Colonic mucosa (tissue), 4 donors: ENCODE measurements at regions not wholly inside any gene's neighbourhood (a gene's known extent, or its start where the extent isn't known, plus 50 kb on each side); places are given as distances from the start of the nearest gene placed in this dataset.

Experiments used
- DNase-seq: peaks from one replicate; pipeline ENCODE4 v3.0.0-alpha.2; 2020
- H3K27ac ChIP-seq: fragments of 200-600 bp; one replicate; pipeline ENCODE4 v1.8.0; 2021
- H3K27me3 ChIP-seq: fragments of 200-600 bp; one replicate; pipeline ENCODE4 v1.8.0; 2021
- H3K36me3 ChIP-seq: fragments of 200-600 bp; one replicate; pipeline ENCODE4 v1.8.0; 2021
- H3K4me1 ChIP-seq: fragments of 200-600 bp; one replicate; pipeline ENCODE4 v1.8.0; 2021; ENCODE audit warnings: mild to moderate bottlenecking
- H3K4me3 ChIP-seq: fragments of 200-600 bp; one replicate; pipeline ENCODE4 v1.8.0; 2021
- H3K9ac ChIP-seq, 2 donors: one replicate each; pipeline ENCODE4 v1.7.0; 2013; ENCODE audit warnings: control low read depth in 2 of 2, low read depth in 2 of 2, low read length in 2 of 2
- H3K9me3 ChIP-seq: fragments of 200-600 bp; one replicate; pipeline ENCODE4 v1.8.0; 2021
- intact Hi-C: fragments of 100-400 bp; cut with DNase I; formaldehyde crosslinking; loops from one replicate; pipeline ENCODE4 v1.14.1; 2022
- TF ChIP-seq, protein P1 (sequence below): fragments of 200-600 bp; IDR thresholded peaks from one replicate; pipeline ENCODE4 v1.8.0; 2022; ENCODE audit warnings: antibody characterized with exemption, mild to moderate bottlenecking
- donor health status: healthy.
- donor health status: DM: no; HTN: no; CAD: no.
- donor health status: DM: no; HTN: no; CAD: no.

- Histone ChIP-seq H3K4me1 (no peaks in the 10 kb centered on the region), H3K27me3 (no peaks in the 10 kb centered on the region), H3K9me3 (no peaks in the 10 kb centered on the region), H3K36me3 (no peaks in the 10 kb centered on the region), H3K27ac (no peak overlapping the region), H3K9ac (no peak overlapping the region), H3K4me3 (no peak overlapping the region)
- DNase-seq, result no peak
- TF ChIP-seq, protein P1, sequence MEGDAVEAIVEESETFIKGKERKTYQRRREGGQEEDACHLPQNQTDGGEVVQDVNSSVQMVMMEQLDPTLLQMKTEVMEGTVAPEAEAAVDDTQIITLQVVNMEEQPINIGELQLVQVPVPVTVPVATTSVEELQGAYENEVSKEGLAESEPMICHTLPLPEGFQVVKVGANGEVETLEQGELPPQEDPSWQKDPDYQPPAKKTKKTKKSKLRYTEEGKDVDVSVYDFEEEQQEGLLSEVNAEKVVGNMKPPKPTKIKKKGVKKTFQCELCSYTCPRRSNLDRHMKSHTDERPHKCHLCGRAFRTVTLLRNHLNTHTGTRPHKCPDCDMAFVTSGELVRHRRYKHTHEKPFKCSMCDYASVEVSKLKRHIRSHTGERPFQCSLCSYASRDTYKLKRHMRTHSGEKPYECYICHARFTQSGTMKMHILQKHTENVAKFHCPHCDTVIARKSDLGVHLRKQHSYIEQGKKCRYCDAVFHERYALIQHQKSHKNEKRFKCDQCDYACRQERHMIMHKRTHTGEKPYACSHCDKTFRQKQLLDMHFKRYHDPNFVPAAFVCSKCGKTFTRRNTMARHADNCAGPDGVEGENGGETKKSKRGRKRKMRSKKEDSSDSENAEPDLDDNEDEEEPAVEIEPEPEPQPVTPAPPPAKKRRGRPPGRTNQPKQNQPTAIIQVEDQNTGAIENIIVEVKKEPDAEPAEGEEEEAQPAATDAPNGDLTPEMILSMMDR, result no peak
- intact Hi-C loops, result loop anchor here (5.0 kb wide), 1 partner anchor 52 kb away; no protein-coding TSS in a partner anchor
Observed at GRCh38 chr1:30103708-30104411, 619.5 kb downstream of the MATN1 start.

DNA sequence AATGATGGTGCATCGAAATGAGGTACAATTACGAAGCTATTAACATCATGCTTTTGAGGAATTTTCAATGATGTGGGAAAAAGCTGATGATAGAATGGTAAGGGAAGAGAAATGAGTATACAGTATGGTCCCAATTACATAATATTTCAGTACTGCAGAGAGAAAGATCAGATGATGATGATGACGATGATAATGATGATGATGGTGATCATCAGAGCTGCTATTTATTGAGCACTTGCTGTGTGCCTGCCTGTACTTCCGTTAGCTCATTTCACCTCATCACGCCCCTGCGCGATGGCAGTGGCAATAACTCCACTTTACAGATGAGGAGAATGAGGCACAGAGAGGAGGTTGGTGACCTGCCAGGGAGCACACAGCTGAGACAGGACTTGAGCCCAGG is 620.8 kb downstream of the MATN1 start:
- no peak for DNase-seq
- TF ChIP-seq, protein P1, result no peak
- Histone ChIP-seq H3K9ac (no peak overlapping the region), H3K4me1 (no peaks in the 10 kb centered on the region), H3K27me3 (no peaks in the 10 kb centered on the region), H3K4me3 (no peak overlapping the region), H3K36me3 (no peaks in the 10 kb centered on the region), H3K27ac (no peak overlapping the region), H3K9me3 (no peaks in the 10 kb centered on the region)
- intact Hi-C loops, result loop anchor here (5.0 kb wide), 1 partner anchor 50 kb away; no protein-coding TSS in a partner anchor

GRCh38 chr1:30101487-30102227 is 621.7 kb downstream of the MATN1 start:
- H3K9me3 ChIP-seq, result no peaks in the 10 kb centered on the region
- intact Hi-C loops, result loop anchor here (5.0 kb wide), 1 partner anchor 49 kb away; no protein-coding TSS in a partner anchor
- TF ChIP-seq, protein P1, result no peak
- no peaks in the 10 kb centered on the region for H3K27me3 ChIP-seq
- H3K4me1 ChIP-seq, result no peaks in the 10 kb centered on the region
- H3K36me3 ChIP-seq, result no peaks in the 10 kb centered on the region
- H3K4me3 ChIP-seq, result no peak overlapping the region
- H3K9ac ChIP-seq, result no peak overlapping the region
- peak; percentile 42 for DNase-seq
- no peak overlapping the region for H3K27ac ChIP-seq

DNA sequence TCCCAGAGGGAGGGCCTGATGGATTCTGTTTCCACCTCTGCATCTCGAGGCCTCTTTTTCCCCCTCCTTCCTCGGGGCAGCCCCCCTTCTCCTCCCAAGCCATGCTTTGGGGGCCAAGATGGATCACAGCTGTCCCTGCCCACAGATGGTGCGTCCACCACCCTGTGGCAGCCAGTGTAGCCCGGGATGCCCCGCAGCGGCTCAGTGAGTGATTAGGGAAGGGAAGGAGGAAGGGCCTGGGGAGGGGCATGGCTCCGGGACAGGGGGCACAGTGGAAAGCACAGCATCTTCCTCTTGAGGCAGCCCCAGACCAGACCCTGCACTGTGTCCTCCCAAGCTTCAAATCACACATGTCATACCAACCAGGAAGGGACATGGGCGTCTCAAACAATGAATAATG is 622.4 kb downstream of the MATN1 start:
- no peaks in the 10 kb centered on the region for H3K4me1 ChIP-seq
- no peaks in the 10 kb centered on the region for H3K9me3 ChIP-seq
- intact Hi-C loops, result loop anchor here (5.0 kb wide), 1 partner anchor 49 kb away; no protein-coding TSS in a partner anchor
- no peak overlapping the region for H3K4me3 ChIP-seq
- no peak for DNase-seq
- H3K27me3 ChIP-seq, result no peaks in the 10 kb centered on the region
- no peak overlapping the region for H3K9ac ChIP-seq
- TF ChIP-seq, protein P1, result no peak
- no peaks in the 10 kb centered on the region for H3K36me3 ChIP-seq
- no peak overlapping the region for H3K27ac ChIP-seq

GRCh38 chr1:30100524-30100862 is 622.9 kb downstream of the MATN1 start:
- Histone ChIP-seq H3K4me1 (no peaks in the 10 kb centered on the region), H3K4me3 (no peak overlapping the region), H3K27me3 (no peaks in the 10 kb centered on the region), H3K36me3 (no peaks in the 10 kb centered on the region), H3K9me3 (no peaks in the 10 kb centered on the region), H3K9ac (no peak overlapping the region), H3K27ac (no peak overlapping the region)
- TF ChIP-seq, protein P1, result no peak
- DNase-seq, result no peak
- intact Hi-C loops, result loop anchor here (5.0 kb wide), 1 partner anchor 48 kb away; no protein-coding TSS in a partner anchor
